NCI-H748 (cell line): ENCODE measurements at regions not wholly inside any gene's neighbourhood (a gene's known extent, or its start where the extent isn't known, plus 50 kb on each side); places are given as distances from the start of the nearest gene placed in this dataset.

Source experiments
- DNase-seq: peaks from one replicate; lab custom pipeline; 2025; ENCODE audit not compliant: unreplicated experiment; lab: John Stamatoyannopoulos, UW

- no peak for DNase-seq
These were observed 141.8 kb upstream of the PJA1 start for GRCh38 chrX:69307029-69307428.

- DNase-seq = no peak
These were observed 140.8 kb upstream of the PJA1 start for GRCh38 chrX:69306063-69306404.

- no peak for DNase-seq
These were observed 140.2 kb upstream of the PJA1 start for GRCh38 chrX:69305333-69306062.

GRCh38 chrX:69303231-69303630, 138.0 kb upstream of the PJA1 start:
- DNase-seq = no peak

- no peak for DNase-seq
These were observed 134.9 kb upstream of the PJA1 start for GRCh38 chrX:69299951-69300714.

GRCh38 chrX:69299285-69299684, 134.0 kb upstream of the PJA1 start:
- DNase-seq = no peak

- no peak for DNase-seq
These were observed 133.3 kb upstream of the PJA1 start for GRCh38 chrX:69298466-69299140.

- DNase-seq = no peak
These were observed 132.3 kb upstream of the PJA1 start for GRCh38 chrX:69297506-69297905.

- no peak for DNase-seq
These were observed 128.7 kb upstream of the PJA1 start for GRCh38 chrX:69293776-69294601.

- DNase-seq = no peak
These were observed 125.9 kb upstream of the PJA1 start for GRCh38 chrX:69291116-69291515.

GRCh38 chrX:69290292-69290691, 125.0 kb upstream of the PJA1 start:
- DNase-seq = no peak

GRCh38 chrX:69289793-69290123, 124.5 kb upstream of the PJA1 start:
- no peak for DNase-seq

GRCh38 chrX:69289046-69289792, 124.0 kb upstream of the PJA1 start:
- DNase-seq = no peak

GRCh38 chrX:69287095-69287494, 121.8 kb upstream of the PJA1 start:
- DNase-seq = no peak

GRCh38 chrX:69286565-69286906, 121.3 kb upstream of the PJA1 start:
- DNase-seq = no peak

- DNase-seq = peak; percentile 27
These were observed 120.8 kb upstream of the PJA1 start for GRCh38 chrX:69285881-69286564.

- no peak for DNase-seq
These were observed 120.2 kb upstream of the PJA1 start for GRCh38 chrX:69285401-69285877.

GRCh38 chrX:69284491-69284890, 119.2 kb upstream of the PJA1 start:
- DNase-seq = no peak

GRCh38 chrX:69282893-69283690, 117.8 kb upstream of the PJA1 start:
- no peak for DNase-seq
